Esophagus muscularis mucosa (tissue), 4 donors: ENCODE measurements at regions not wholly inside any gene's neighbourhood (a gene's known extent, or its start where the extent isn't known, plus 50 kb on each side); places are given as distances from the start of the nearest gene placed in this dataset.

Experiments used
- DNase-seq: peaks from one replicate; pipeline ENCODE4 v3.0.0-alpha.2; 2017; ENCODE audit errors: extremely low spot score
- H3K27ac ChIP-seq, 4 donors: fragments of 200-600 bp; sonication (generic); replicated peaks in 1 of 4; 1 replicate in 3 of 4; 2 replicates in 1 of 4; pipeline ENCODE4 v1.5.1; 2016 to 2019; ENCODE audit warnings: mild to moderate bottlenecking in 1 of 4
- H3K27me3 ChIP-seq, 4 donors: fragments of 200-600 bp; sonication (generic); one replicate each; pipeline versions ENCODE4 v1.5.1 to v1.6.0; 2016 to 2019
- H3K36me3 ChIP-seq, 4 donors: fragments of 200-600 bp; sonication (generic); one replicate each; pipeline ENCODE4 v1.5.1; 2016 to 2019
- H3K4me1 ChIP-seq, 4 donors: fragments of 200-600 bp; sonication (generic); one replicate each; pipeline ENCODE4 v1.5.1; 2016 to 2019
- H3K4me3 ChIP-seq, 4 donors: fragments of 200-600 bp; sonication (generic); 1 replicate in 2 of 4; 2 replicates in 2 of 4; pipeline ENCODE4 v1.5.1; 2016 to 2019; ENCODE audit warnings: mild to moderate bottlenecking in 4 of 4, moderate library complexity in 1 of 4
- H3K9me3 ChIP-seq, 4 donors: fragments of 200-600 bp; sonication (generic); 1 replicate in 3 of 4; 2 replicates in 1 of 4; pipeline ENCODE4 v1.5.1; 2016 to 2019
- EP300 ChIP-seq: sonication (generic); formaldehyde crosslinking; IDR thresholded peaks from one replicate; pipeline ENCODE4 v1.6.1; 2017; ENCODE audit warnings: antibody characterized with exemption
- POLR2A ChIP-seq: fragments of 450-650 bp; IDR thresholded peaks from one replicate; pipeline ENCODE4 v1.6.1; 2017; ENCODE audit warnings: antibody characterized with exemption, moderate library complexity, mild to moderate bottlenecking, low read depth
- POLR2AphosphoS5 ChIP-seq, 2 donors: sonication (generic); formaldehyde crosslinking; IDR thresholded peaks; one replicate each; pipeline ENCODE4 v1.6.1; 2017; ENCODE audit warnings: antibody characterized with exemption in 2 of 2
- WGBS: methylation state at CpG from one replicate; pipeline ENCODE4 v1.1.5; 2018; 5-methylcytosine and 5-hydroxymethylcytosine counted together
- intact Hi-C: fragments of 100-400 bp; cut with DNase I; formaldehyde crosslinking; loops from one replicate; pipeline ENCODE4 v1.15.1; 2023
- TF ChIP-seq, protein P1 (sequence below), 3 experiments: fragments of 200-600 bp in 2 of 3; fragments of 450-650 bp in 1 of 3; sonication (generic) in 2 of 3; IDR thresholded peaks; one replicate each; pipeline ENCODE4 v1.5.1; 2017 to 2019; ENCODE audit warnings: antibody characterized with exemption in 3 of 3, mild to moderate bottlenecking in 2 of 3, moderate library complexity in 1 of 3

GRCh38 chr2:217481577-217481976, 521.2 kb downstream of the TNS1 start:
- no peak for DNase-seq
- TF ChIP-seq POLR2AphosphoS5 (IDR thresholded peaks at IDR 0.05) (no peak), EP300 (no peak)
- TF ChIP-seq, protein P1, sequence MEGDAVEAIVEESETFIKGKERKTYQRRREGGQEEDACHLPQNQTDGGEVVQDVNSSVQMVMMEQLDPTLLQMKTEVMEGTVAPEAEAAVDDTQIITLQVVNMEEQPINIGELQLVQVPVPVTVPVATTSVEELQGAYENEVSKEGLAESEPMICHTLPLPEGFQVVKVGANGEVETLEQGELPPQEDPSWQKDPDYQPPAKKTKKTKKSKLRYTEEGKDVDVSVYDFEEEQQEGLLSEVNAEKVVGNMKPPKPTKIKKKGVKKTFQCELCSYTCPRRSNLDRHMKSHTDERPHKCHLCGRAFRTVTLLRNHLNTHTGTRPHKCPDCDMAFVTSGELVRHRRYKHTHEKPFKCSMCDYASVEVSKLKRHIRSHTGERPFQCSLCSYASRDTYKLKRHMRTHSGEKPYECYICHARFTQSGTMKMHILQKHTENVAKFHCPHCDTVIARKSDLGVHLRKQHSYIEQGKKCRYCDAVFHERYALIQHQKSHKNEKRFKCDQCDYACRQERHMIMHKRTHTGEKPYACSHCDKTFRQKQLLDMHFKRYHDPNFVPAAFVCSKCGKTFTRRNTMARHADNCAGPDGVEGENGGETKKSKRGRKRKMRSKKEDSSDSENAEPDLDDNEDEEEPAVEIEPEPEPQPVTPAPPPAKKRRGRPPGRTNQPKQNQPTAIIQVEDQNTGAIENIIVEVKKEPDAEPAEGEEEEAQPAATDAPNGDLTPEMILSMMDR (IDR thresholded peaks at IDR 0.05) = no peak
- no peaks in the 10 kb centered on the region for H3K36me3 ChIP-seq
- no peak overlapping the region for H3K4me3 ChIP-seq
- H3K9me3 ChIP-seq = no peaks in the 10 kb centered on the region
- H3K4me1 ChIP-seq = no peaks in the 10 kb centered on the region
- WGBS = 91% methylated on average over 1 of the region's 1 CpG
- H3K27me3 ChIP-seq = no peaks in the 10 kb centered on the region
- intact Hi-C loops = no loop called here
- no peak overlapping the region for H3K27ac ChIP-seq

GRCh38 chr2:217479566-217479965, 523.2 kb downstream of the TNS1 start:
- H3K4me1 ChIP-seq = no peaks in the 10 kb centered on the region
- H3K36me3 ChIP-seq = no peaks in the 10 kb centered on the region
- TF ChIP-seq, protein P1 (IDR thresholded peaks at IDR 0.05) = no peak
- TF ChIP-seq EP300 (no peak), POLR2AphosphoS5 (IDR thresholded peaks at IDR 0.05) (no peak), POLR2A (no peak)
- H3K27me3 ChIP-seq = no peaks in the 10 kb centered on the region
- DNase-seq = no peak
- no peaks in the 10 kb centered on the region for H3K9me3 ChIP-seq
- intact Hi-C loops = no loop called here
- H3K27ac ChIP-seq = no peak overlapping the region
- 85% methylated on average over 4 of the region's 4 CpGs for WGBS
- no peak overlapping the region for H3K4me3 ChIP-seq

GRCh38 chr2:217478831-217479455, 523.9 kb downstream of the TNS1 start:
- H3K9me3 ChIP-seq = no peaks in the 10 kb centered on the region
- H3K4me3 ChIP-seq = no peak overlapping the region
- no peaks in the 10 kb centered on the region for H3K4me1 ChIP-seq
- WGBS = 82% methylated on average over 9 of the region's 9 CpGs
- no peak overlapping the region for H3K27ac ChIP-seq
- H3K36me3 ChIP-seq = no peaks in the 10 kb centered on the region
- TF ChIP-seq POLR2AphosphoS5 (IDR thresholded peaks at IDR 0.05) (no peak), EP300 (no peak), POLR2A (no peak)
- TF ChIP-seq, protein P1 (IDR thresholded peaks at IDR 0.05) = no peak
- intact Hi-C loops = no loop called here
- H3K27me3 ChIP-seq = no peaks in the 10 kb centered on the region
- DNase-seq = no peak

GRCh38 chr2:217477583-217477982, 525.2 kb downstream of the TNS1 start:
- intact Hi-C loops = no loop called here
- H3K36me3 ChIP-seq = no peaks in the 10 kb centered on the region
- H3K4me3 ChIP-seq = no peak overlapping the region
- H3K27ac ChIP-seq = no peak overlapping the region
- H3K4me1 ChIP-seq = no peaks in the 10 kb centered on the region
- TF ChIP-seq, protein P1 (IDR thresholded peaks at IDR 0.05) = no peak
- TF ChIP-seq POLR2AphosphoS5 (IDR thresholded peaks at IDR 0.05) (no peak), POLR2A (no peak), EP300 (no peak)
- H3K27me3 ChIP-seq = no peaks in the 10 kb centered on the region
- DNase-seq = no peak
- H3K9me3 ChIP-seq = no peaks in the 10 kb centered on the region

- 95% methylated on average over 4 of the region's 4 CpGs for WGBS
- Histone ChIP-seq H3K4me1 (no peaks in the 10 kb centered on the region), H3K36me3 (no peaks in the 10 kb centered on the region), H3K27ac (no peak overlapping the region), H3K4me3 (no peak overlapping the region), H3K9me3 (no peaks in the 10 kb centered on the region), H3K27me3 (no peaks in the 10 kb centered on the region)
- peak; percentile 62 for DNase-seq
- TF ChIP-seq POLR2A (no peak), POLR2AphosphoS5 (IDR thresholded peaks at IDR 0.05) (no peak), EP300 (no peak)
- TF ChIP-seq, protein P1 (IDR thresholded peaks at IDR 0.05) = no peak
- intact Hi-C loops = no loop called here
Measured at GRCh38 chr2:217475791-217476190, 527.0 kb downstream of the TNS1 start.
